Mesothelial cell of epicardium (in vitro differentiated cells): ENCODE measurements at regions not wholly inside any gene's neighbourhood (a gene's known extent, or its start where the extent isn't known, plus 50 kb on each side); places are given as distances from the start of the nearest gene placed in this dataset.

ENCODE experiments used
- DNase-seq, 2 experiments: peaks; one replicate each; pipeline ENCODE4 v3.0.0; 2021; ENCODE audit warnings: low spot score in 2 of 2; ENCODE audit not compliant: unreplicated experiment in 2 of 2
- H3K27ac Mint-ChIP-seq: 2 replicates; pipeline ENCODE4 v1.8.0; 2021; ENCODE audit warnings: mixed read lengths
- H3K27me3 Mint-ChIP-seq: 2 replicates; pipeline ENCODE4 v1.8.0; 2021; ENCODE audit warnings: low read depth, mixed read lengths
- H3K36me3 Mint-ChIP-seq: 2 replicates; pipeline ENCODE4 v1.8.0; 2021; ENCODE audit warnings: mixed read lengths
- H3K4me1 Mint-ChIP-seq: 2 replicates; pipeline ENCODE4 v1.8.0; 2021; ENCODE audit warnings: mixed read lengths
- H3K4me3 Mint-ChIP-seq: 2 replicates; pipeline ENCODE4 v1.8.0; 2021; ENCODE audit warnings: mild to moderate bottlenecking, moderate library complexity, mixed read lengths
- H3K9me3 Mint-ChIP-seq: 2 replicates; pipeline ENCODE4 v1.8.0; 2021; ENCODE audit warnings: mixed read lengths
- CTCF ChIP-seq: fragments of 200-600 bp; sonication (generic); IDR thresholded peaks from one replicate; pipeline ENCODE4 v1.5.0; 2021; ENCODE audit warnings: antibody characterized with exemption; ENCODE audit not compliant: unreplicated experiment

GRCh38 chr3:177475356-177475665 lies 278.0 kb upstream of the TBL1XR1 start:
- DNase-seq, result no peak
- Mint-ChIP-seq H3K4me1 (peaks cover 40% of the 10 kb centered on the region), H3K4me3 (no peak overlapping the region), H3K36me3 (no peaks in the 10 kb centered on the region), H3K27ac (no peak overlapping the region), H3K9me3 (no peaks in the 10 kb centered on the region), H3K27me3 (no peaks in the 10 kb centered on the region)
- TF ChIP-seq CTCF, result no peak

GRCh38 chr3:177476495-177476894 lies 279.2 kb upstream of the TBL1XR1 start:
- TF ChIP-seq CTCF, result no peak
- Mint-ChIP-seq H3K9me3 (no peaks in the 10 kb centered on the region), H3K36me3 (no peaks in the 10 kb centered on the region), H3K4me1 (peaks cover 40% of the 10 kb centered on the region), H3K4me3 (no peak overlapping the region), H3K27ac (no peak overlapping the region), H3K27me3 (no peaks in the 10 kb centered on the region)
- DNase-seq, result no peak

- Mint-ChIP-seq H3K27ac (no peak overlapping the region), H3K36me3 (no peaks in the 10 kb centered on the region), H3K4me1 (peaks cover 39% of the 10 kb centered on the region), H3K4me3 (no peak overlapping the region), H3K9me3 (no peaks in the 10 kb centered on the region), H3K27me3 (no peaks in the 10 kb centered on the region)
- no peak for TF ChIP-seq CTCF
- no peak for DNase-seq
Observed at GRCh38 chr3:177476921-177477435, 279.7 kb upstream of the TBL1XR1 start.

- TF ChIP-seq CTCF, result no peak
- Mint-ChIP-seq H3K36me3 (no peaks in the 10 kb centered on the region), H3K27ac (peak overlapping the region; percentile 95), H3K9me3 (no peaks in the 10 kb centered on the region), H3K27me3 (no peaks in the 10 kb centered on the region), H3K4me1 (peaks cover 47% of the 10 kb centered on the region), H3K4me3 (no peak overlapping the region)
- DNase-seq, result no peak
Observed at GRCh38 chr3:177478170-177478867, 281.0 kb upstream of the TBL1XR1 start.

- peak overlapping the region; percentile 95 for H3K27ac Mint-ChIP-seq
- H3K4me1 Mint-ChIP-seq, result peaks cover 47% of the 10 kb centered on the region
- TF ChIP-seq CTCF, result no peak
- no peak overlapping the region for H3K4me3 Mint-ChIP-seq
- no peak for DNase-seq
- H3K27me3 Mint-ChIP-seq, result no peaks in the 10 kb centered on the region
- no peaks in the 10 kb centered on the region for H3K9me3 Mint-ChIP-seq
- no peaks in the 10 kb centered on the region for H3K36me3 Mint-ChIP-seq
Observed at GRCh38 chr3:177479630-177480029, 282.3 kb upstream of the TBL1XR1 start.

- Mint-ChIP-seq H3K9me3 (peaks cover 16% of the 10 kb centered on the region), H3K27me3 (no peaks in the 10 kb centered on the region), H3K4me1 (peaks cover 44% of the 10 kb centered on the region), H3K27ac (no peak overlapping the region), H3K36me3 (peaks cover 6% of the 10 kb centered on the region), H3K4me3 (no peak overlapping the region)
- no peak for DNase-seq
- no peak for TF ChIP-seq CTCF
Observed at GRCh38 chr3:177481329-177481728, 284.0 kb upstream of the TBL1XR1 start.
